H9 (cell line): ENCODE measurements at regions not wholly inside any gene's neighbourhood (a gene's known extent, or its start where the extent isn't known, plus 50 kb on each side); places are given as distances from the start of the nearest gene placed in this dataset.

Source experiments
- DNase-seq: peaks from one replicate; pipeline ENCODE4 v3.0.0-alpha.2; 2017
- H2AFZ ChIP-seq: one replicate; pipeline ENCODE4 v1.6.1; 2013; ENCODE audit warnings: mild to moderate bottlenecking, low read length, control low read depth, moderate library complexity
- H2AK5ac ChIP-seq: 2 replicates; pipeline ENCODE4 v1.6.1; 2013; ENCODE audit warnings: low read length, control low read depth, mixed read lengths; ENCODE audit not compliant: insufficient read length
- H2BK120ac ChIP-seq: one replicate; pipeline ENCODE4 v1.6.1; 2013; ENCODE audit warnings: low read depth, mild to moderate bottlenecking, low read length, control low read depth, inconsistent platforms; ENCODE audit not compliant: poor library complexity, severe bottlenecking
- H2BK12ac ChIP-seq: 2 replicates; pipeline ENCODE4 v1.6.1; 2013; ENCODE audit warnings: low read length, control low read depth, mixed read lengths, low read depth; ENCODE audit not compliant: insufficient read length
- H2BK15ac ChIP-seq: 2 replicates; pipeline ENCODE4 v1.6.1; 2013; ENCODE audit warnings: low read depth, low read length, control low read depth
- H2BK20ac ChIP-seq: one replicate; pipeline ENCODE4 v1.6.1; 2013; ENCODE audit warnings: low read depth, mild to moderate bottlenecking, low read length, control low read depth, inconsistent platforms; ENCODE audit not compliant: poor library complexity, severe bottlenecking
- H2BK5ac ChIP-seq: 2 replicates; pipeline ENCODE4 v1.6.1; 2013; ENCODE audit warnings: low read length, control low read depth, mixed read lengths; ENCODE audit not compliant: insufficient read length
- H3K14ac ChIP-seq: 2 replicates; pipeline ENCODE4 v1.6.1; 2013; ENCODE audit warnings: low read length, control low read depth; ENCODE audit not compliant: insufficient read depth
- H3K18ac ChIP-seq: 2 replicates; pipeline ENCODE4 v1.6.1; 2013; ENCODE audit warnings: low read depth, mild to moderate bottlenecking, mixed read lengths, low read length, control low read depth; ENCODE audit not compliant: insufficient read length
- H3K23ac ChIP-seq: 2 replicates; pipeline ENCODE4 v1.6.1; 2013; ENCODE audit warnings: low read length, control low read depth, mixed read lengths, low read depth; ENCODE audit not compliant: insufficient read length
- H3K23me2 ChIP-seq: 2 replicates; pipeline ENCODE4 v1.6.1; 2013; ENCODE audit warnings: low read depth, mild to moderate bottlenecking, mixed read lengths, low read length, control low read depth; ENCODE audit not compliant: insufficient read length, poor library complexity, severe bottlenecking
- H3K27ac ChIP-seq: 2 replicates; pipeline ENCODE4 v1.5.1; 2013; ENCODE audit warnings: low read length, control low read depth, mixed read lengths, low read depth; ENCODE audit not compliant: insufficient read length
- H3K27me3 ChIP-seq: 2 replicates; pipeline ENCODE4 v1.6.1; 2013; ENCODE audit warnings: low read length, control low read depth, inconsistent platforms; ENCODE audit not compliant: insufficient read depth
- H3K4ac ChIP-seq: 2 replicates; pipeline ENCODE4 v1.6.1; 2013; ENCODE audit warnings: low read depth, mild to moderate bottlenecking, control low read depth, inconsistent platforms, low read length, moderate library complexity
- H3K4me1 ChIP-seq: 2 replicates; pipeline ENCODE4 v1.6.1; 2013; ENCODE audit warnings: low read length, control low read depth, inconsistent platforms; ENCODE audit not compliant: insufficient read depth
- H3K4me2 ChIP-seq: 2 replicates; pipeline ENCODE4 v1.6.1; 2013; ENCODE audit warnings: low read length, control low read depth, mixed read lengths; ENCODE audit not compliant: insufficient read length, insufficient read depth
- H3K56ac ChIP-seq: 2 replicates; pipeline ENCODE4 v1.6.1; 2013; ENCODE audit warnings: low read depth, mild to moderate bottlenecking, mixed read lengths, low read length, control low read depth; ENCODE audit not compliant: insufficient read length
- H3K79me1 ChIP-seq: 2 replicates; pipeline ENCODE4 v1.6.1; 2013; ENCODE audit warnings: low read depth, mild to moderate bottlenecking, moderate library complexity, low read length, control low read depth, inconsistent platforms; ENCODE audit not compliant: insufficient read depth, poor library complexity, severe bottlenecking
- H3K79me2 ChIP-seq: 2 replicates; pipeline ENCODE4 v1.6.1; 2013; ENCODE audit warnings: low read length, control low read depth, inconsistent platforms; ENCODE audit not compliant: insufficient read depth
- H3K9ac ChIP-seq: 2 replicates; pipeline ENCODE4 v1.6.1; 2013; ENCODE audit warnings: low read length, control low read depth, mixed read lengths; ENCODE audit not compliant: insufficient read length; ENCODE audit errors: extremely low read depth
- H3K9me3 ChIP-seq: one replicate; pipeline ENCODE4 v1.6.1; 2013; ENCODE audit warnings: low read depth, low read length, inconsistent platforms; ENCODE audit not compliant: control insufficient read depth
- H3T11ph ChIP-seq: one replicate; pipeline ENCODE4 v1.6.1; 2013; ENCODE audit warnings: mild to moderate bottlenecking, low read length, control low read depth, inconsistent platforms
- H4K20me1 ChIP-seq: one replicate; pipeline ENCODE4 v1.6.1; 2013; ENCODE audit not compliant: control insufficient read depth, insufficient read length, insufficient read depth
- H4K5ac ChIP-seq: 2 replicates; pipeline ENCODE4 v1.6.1; 2013; ENCODE audit warnings: low read depth, mild to moderate bottlenecking, mixed read lengths, low read length, control low read depth; ENCODE audit not compliant: insufficient read length
- H4K8ac ChIP-seq: replicated peaks from 2 replicates; pipeline ENCODE4 v1.6.1; 2013; ENCODE audit warnings: low read length, control low read depth, mixed read lengths, low read depth; ENCODE audit not compliant: insufficient read length
- H4K91ac ChIP-seq: 2 replicates; pipeline ENCODE4 v1.6.1; 2013; ENCODE audit warnings: low read depth, mild to moderate bottlenecking, moderate library complexity, mixed read lengths, low read length, control low read depth; ENCODE audit not compliant: insufficient read length
- H3K27ac Mint-ChIP-seq, 3 experiments: 2 replicates in 2 of 3; 3 replicates in 1 of 3; pipeline ENCODE4 v1.8.0; 2020 to 2021; ENCODE audit warnings: mixed read lengths in 3 of 3, mild to moderate bottlenecking in 1 of 3, moderate library complexity in 1 of 3
- H3K27me3 Mint-ChIP-seq: 2 replicates; pipeline ENCODE4 v1.8.0; 2021; ENCODE audit warnings: low read depth, mild to moderate bottlenecking, moderate library complexity, mixed read lengths
- H3K36me3 Mint-ChIP-seq, 3 experiments: 2 replicates in 2 of 3; 3 replicates in 1 of 3; pipeline ENCODE4 v1.8.0; 2020 to 2021; ENCODE audit warnings: low read depth in 3 of 3, mixed read lengths in 3 of 3; ENCODE audit not compliant: insufficient read depth in 1 of 3
- H3K4me1 Mint-ChIP-seq, 2 experiments: 2 replicates each; pipeline ENCODE4 v1.8.0; 2020; ENCODE audit warnings: mixed read lengths in 2 of 2
- H3K4me3 Mint-ChIP-seq, 2 experiments: 2 replicates in 1 of 2; 3 replicates in 1 of 2; pipeline ENCODE4 v1.8.0; 2020 to 2021; ENCODE audit warnings: mild to moderate bottlenecking in 2 of 2, mixed read lengths in 2 of 2, moderate library complexity in 1 of 2
- H3K9me3 Mint-ChIP-seq, 2 experiments: 2 replicates in 1 of 2; 3 replicates in 1 of 2; pipeline ENCODE4 v1.8.0; 2020; ENCODE audit warnings: mild to moderate bottlenecking in 2 of 2, mixed read lengths in 2 of 2, moderate library complexity in 1 of 2
- WGBS: extraction: QIAGEN DNeasy Blood & Tissue Kit; methylation state at CpG from one replicate; pipeline ENCODE4 v1.1.7; 2013; ENCODE audit warnings: missing lambda C conversion rate, low lambda C conversion rate, mixed read lengths; ENCODE audit not compliant: insufficient read length; ENCODE audit errors: extremely low coverage; 5-methylcytosine and 5-hydroxymethylcytosine counted together
- TF ChIP-seq, protein P1 (sequence below): fragments of 200-600 bp; sonication (generic); conservative IDR thresholded peaks from 3 replicates; pipeline ENCODE4 v1.8.0; 2021; ENCODE audit warnings: antibody characterized with exemption, mild to moderate bottlenecking

DNA sequence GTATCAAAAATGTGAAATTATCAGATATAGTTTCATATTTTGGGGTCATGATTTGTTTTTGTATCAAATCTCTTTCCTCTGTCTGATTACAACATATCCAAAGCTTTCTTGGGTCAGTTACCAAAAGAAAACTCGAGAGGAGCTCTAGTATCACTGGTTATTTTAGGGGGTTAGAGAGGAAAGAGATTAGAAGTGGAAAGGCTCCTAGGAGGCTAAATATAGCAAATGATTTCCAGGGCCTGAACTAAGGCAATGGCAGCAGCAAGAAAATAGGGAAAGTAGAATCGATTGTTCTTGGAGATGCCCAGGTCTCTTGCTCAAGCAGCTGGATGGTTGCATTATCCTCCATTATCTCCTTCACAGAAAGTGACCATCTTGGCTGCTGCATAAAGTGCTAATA, 72.9 kb downstream of the NHLRC3 start:
- no peak overlapping the region for H3K23ac ChIP-seq
- no peak overlapping the region for H3K9ac ChIP-seq
- no peak for DNase-seq
- no peaks in the 10 kb centered on the region for H3K27me3 ChIP-seq
- H2BK120ac ChIP-seq = no peak overlapping the region
- no peaks in the 10 kb centered on the region for H4K20me1 ChIP-seq
- no peak overlapping the region for H4K8ac ChIP-seq
- Mint-ChIP-seq H3K27ac (no peak overlapping the region), H3K36me3 (no peaks in the 10 kb centered on the region), H3K4me3 (no peak overlapping the region), H3K27me3 (peaks cover 3% of the 10 kb centered on the region; the same call in 1 of the 2 replicates), H3K4me1 (peaks cover 0 to 5% of the 10 kb centered on the region in 2 experiments; a peak in 1 of 4 replicates), H3K9me3 (peaks cover 3% of the 10 kb centered on the region in 2 experiments; a peak in 3 of 5 replicates)
- H3K4ac ChIP-seq = no peak overlapping the region
- H3K9me3 ChIP-seq = no peaks in the 10 kb centered on the region
- no peak overlapping the region for H4K91ac ChIP-seq
- no CpG with 5 or more reads among the region's 2 CpGs for WGBS
- no peak overlapping the region for H3K14ac ChIP-seq
- TF ChIP-seq, protein P1, sequence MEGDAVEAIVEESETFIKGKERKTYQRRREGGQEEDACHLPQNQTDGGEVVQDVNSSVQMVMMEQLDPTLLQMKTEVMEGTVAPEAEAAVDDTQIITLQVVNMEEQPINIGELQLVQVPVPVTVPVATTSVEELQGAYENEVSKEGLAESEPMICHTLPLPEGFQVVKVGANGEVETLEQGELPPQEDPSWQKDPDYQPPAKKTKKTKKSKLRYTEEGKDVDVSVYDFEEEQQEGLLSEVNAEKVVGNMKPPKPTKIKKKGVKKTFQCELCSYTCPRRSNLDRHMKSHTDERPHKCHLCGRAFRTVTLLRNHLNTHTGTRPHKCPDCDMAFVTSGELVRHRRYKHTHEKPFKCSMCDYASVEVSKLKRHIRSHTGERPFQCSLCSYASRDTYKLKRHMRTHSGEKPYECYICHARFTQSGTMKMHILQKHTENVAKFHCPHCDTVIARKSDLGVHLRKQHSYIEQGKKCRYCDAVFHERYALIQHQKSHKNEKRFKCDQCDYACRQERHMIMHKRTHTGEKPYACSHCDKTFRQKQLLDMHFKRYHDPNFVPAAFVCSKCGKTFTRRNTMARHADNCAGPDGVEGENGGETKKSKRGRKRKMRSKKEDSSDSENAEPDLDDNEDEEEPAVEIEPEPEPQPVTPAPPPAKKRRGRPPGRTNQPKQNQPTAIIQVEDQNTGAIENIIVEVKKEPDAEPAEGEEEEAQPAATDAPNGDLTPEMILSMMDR = no peak
- H2AK5ac ChIP-seq = no peak overlapping the region
- H2AFZ ChIP-seq = no peak overlapping the region
- no peak overlapping the region for H4K5ac ChIP-seq
- no peak overlapping the region for H3T11ph ChIP-seq
- no peak overlapping the region for H2BK12ac ChIP-seq
- no peak overlapping the region for H2BK5ac ChIP-seq
- no peak overlapping the region for H3K56ac ChIP-seq
- no peaks in the 10 kb centered on the region for H3K4me1 ChIP-seq
- no peaks in the 10 kb centered on the region for H3K79me1 ChIP-seq
- H3K18ac ChIP-seq = no peak overlapping the region
- H3K79me2 ChIP-seq = no peaks in the 10 kb centered on the region
- no peak overlapping the region for H3K4me2 ChIP-seq
- H2BK15ac ChIP-seq = no peak overlapping the region
- no peak overlapping the region for H3K27ac ChIP-seq
- no peaks in the 10 kb centered on the region for H3K23me2 ChIP-seq
- no peak overlapping the region for H2BK20ac ChIP-seq
